Cardiac septum (tissue), 1 donor: ENCODE measurements at regions not wholly inside any gene's neighbourhood (a gene's known extent, or its start where the extent isn't known, plus 50 kb on each side); places are given as distances from the start of the nearest gene placed in this dataset.
"Not testable (repeated sequence)": the region's sequence is repeated elsewhere in the genome, so short reads cannot be mapped to it uniquely, and the experiment has no call there.

Experiments used
- DNase-seq: peaks from one replicate; pipeline ENCODE4 v3.0.0-alpha.2; 2020; ENCODE audit warnings: low spot score
- intact Hi-C: fragments of 100-400 bp; cut with DNase I; formaldehyde crosslinking; loops from one replicate; pipeline ENCODE4 v1.14.0; 2022
- donor health status: DM: no; HTN: no; CAD: no.

DNA sequence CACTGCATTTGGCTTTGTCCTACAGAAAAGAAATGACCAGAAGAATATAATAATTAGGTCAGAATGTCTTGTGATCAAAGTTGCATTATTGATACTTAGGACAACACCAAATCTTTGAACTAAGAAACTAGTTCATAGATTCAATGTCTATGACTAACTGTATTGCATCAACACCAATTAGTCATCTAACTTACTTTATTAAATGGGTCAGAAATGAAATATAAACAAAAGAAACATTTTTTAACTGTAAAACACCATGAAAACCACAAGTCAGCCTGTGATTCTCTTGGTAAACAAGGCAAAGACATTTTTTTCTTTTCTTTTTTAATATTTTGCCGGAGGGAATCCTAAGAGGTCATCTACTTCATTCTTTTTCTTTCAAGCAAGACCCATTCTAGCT is 114.1 kb upstream of the HDDC2 start:
- DNase-seq: no peak
- intact Hi-C loops: no loop called here

DNA sequence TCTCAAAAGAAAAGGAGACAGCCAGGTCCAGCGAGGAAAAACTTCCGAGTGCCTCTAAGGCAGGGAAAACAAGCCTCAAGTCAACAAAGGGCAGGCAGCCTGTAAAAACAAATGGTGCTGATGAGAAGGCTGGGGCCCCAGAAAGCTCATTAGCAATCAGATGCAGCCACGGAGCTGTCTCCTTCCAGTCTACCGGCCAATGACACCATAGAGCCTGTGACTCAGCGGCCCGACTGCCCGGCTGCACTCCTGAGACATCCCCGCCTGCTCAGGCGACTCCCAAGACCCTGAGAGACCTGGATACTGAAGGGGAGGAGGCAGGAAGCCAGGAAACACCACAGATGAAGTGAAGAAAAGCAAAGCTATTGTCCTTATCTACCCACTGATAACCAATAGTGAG is 120.1 kb upstream of the HDDC2 start:
- no peak for DNase-seq
- intact Hi-C loops: no loop called here

DNA sequence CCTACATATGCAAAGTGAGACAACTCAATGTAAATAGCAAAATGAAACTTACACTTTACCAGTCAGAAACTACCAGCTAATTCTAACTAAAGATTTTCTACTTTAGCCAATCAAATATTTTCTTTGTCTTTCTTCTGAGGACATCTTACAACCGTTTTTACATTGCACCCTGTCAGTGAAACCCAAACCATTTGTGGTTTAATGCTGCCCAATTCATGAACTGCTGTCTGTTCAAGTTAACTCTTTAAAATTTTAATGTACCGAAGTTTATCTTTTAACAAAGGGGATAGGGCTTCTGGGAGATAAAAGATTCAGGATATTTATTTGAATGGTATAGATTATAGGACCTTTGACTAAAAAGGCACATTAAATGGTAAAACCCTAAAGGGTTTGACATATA is 121.3 kb upstream of the HDDC2 start:
- intact Hi-C loops: no loop called here
- DNase-seq: no peak

DNA sequence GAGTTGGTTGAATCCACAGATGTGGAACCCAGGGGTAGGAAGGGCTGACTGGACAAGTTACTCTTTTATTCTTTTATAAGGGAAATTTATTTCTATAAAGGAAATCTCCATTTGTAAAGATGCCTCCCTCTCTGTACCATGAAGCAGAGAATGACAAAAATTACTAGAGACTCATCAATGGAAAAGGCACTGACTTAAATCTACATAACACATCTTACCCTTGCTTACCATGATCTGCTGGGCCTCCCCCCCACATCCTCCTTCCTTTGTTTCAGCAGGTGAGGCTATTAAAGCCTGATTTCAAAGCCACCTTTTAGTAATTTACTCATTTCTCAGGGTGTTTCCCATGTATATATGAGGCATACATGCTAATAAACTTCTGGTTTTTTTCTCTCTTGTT is 130.2 kb upstream of the HDDC2 start:
- DNase-seq: no peak
- intact Hi-C loops: no loop called here

DNA sequence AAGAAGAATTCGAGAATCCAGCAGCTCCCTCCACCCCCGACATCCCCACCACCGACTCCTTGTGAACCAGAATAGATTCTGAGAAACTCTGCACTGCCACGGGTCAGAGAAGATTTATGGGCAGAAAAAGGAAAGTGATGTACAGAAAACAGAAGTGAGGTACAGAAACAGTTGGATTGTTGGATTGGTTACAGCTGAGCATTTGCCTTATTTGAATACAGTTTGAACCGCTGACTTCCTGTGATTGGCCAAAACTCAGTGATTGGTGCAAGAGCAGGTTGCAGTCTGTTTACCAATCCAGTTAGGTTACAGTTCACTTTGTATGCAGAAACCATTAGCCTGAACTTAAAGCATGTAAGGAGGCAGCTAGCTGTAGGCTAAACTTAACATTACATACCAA is 131.2 kb upstream of the HDDC2 start:
- intact Hi-C loops: no loop called here

DNA sequence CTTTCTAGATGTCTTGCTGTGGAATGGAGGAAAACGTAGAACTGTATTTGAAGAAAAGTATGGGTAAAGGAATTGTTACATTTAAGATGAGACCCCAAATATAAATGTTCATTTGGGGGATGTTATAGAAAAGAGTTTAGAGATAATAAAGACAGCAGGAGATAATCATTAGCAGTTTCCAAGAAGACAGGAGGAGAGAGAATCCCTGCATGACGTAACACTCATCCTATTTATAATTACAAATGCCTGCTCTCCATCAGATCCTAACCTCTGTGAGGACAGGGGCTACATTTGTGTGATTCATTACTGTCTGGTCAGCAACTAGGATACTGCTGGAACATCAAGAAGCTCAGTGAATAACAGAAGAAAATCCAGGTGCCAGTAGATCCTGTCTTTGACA is 133.0 kb upstream of the HDDC2 start:
- intact Hi-C loops: no loop called here
- no peak for DNase-seq

More for the DNA sequence above, 131.2 kb upstream of the HDDC2 start:
- DNase-seq: no peak

DNA sequence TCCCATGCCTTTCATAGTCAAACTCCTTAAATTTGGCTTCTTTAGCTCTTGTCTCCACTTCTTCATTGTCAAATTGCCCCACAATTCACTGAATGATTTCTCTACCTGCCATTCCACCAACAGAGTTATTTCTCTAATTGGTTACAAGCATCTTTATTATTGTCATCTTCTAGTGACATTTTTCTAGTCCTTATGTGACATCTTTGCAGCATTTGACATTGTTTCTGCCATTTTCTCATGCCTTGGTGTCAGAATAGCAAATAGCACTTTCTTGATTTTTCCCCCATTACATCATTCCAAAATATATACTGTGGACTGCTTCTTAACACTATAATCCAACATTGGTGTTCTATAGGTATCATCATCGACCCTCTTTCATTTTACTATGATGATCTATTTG is 137.7 kb upstream of the HDDC2 start:
- intact Hi-C loops: no loop called here
- no peak for DNase-seq

DNA sequence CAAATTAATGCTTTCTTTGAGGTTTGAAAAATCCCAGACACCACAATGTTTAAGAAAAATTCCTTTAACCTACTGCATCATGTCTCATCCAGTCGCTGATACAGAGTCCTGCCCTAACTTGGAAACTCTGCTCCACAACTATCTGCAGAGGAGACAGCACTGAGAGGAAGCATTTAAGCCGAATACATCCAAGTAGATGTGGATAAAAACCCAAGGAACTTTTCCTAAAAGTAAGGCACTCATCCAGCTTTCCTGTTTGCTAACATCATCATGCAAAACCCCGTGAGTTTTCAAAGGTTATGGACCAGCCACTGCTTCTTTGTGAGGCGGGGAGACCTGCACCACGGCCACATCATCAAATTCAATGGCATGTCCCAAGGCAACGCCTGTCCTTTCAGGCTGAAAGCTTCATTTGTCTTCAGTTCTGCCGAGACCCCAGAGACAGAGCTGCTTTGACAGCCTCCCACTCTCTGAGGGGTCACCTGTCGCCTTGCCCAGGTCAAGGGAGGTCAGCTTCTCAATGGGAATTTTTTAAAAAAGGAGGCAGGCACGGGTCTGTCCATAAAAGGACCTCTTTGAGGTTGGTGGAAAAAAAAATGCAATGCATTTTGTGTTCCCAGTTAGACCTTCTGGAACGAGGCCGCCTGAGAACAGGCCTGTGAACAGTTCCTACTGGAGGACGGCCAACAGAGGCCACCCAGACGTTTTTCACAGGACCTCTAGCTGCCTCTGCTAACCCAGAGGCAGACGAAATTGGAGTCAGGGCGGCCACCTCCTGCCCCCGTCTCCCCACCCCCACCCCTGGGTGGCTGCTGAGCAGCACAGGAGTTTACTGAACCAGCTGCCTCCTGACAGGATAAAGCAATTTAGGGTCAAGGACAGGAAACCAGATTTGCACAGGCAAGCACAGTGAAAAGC is 142.5 kb upstream of the HDDC2 start:
- intact Hi-C loops: loop anchor here (1.0 kb wide), 1 partner anchor 81 kb away; no protein-coding TSS in a partner anchor

DNA sequence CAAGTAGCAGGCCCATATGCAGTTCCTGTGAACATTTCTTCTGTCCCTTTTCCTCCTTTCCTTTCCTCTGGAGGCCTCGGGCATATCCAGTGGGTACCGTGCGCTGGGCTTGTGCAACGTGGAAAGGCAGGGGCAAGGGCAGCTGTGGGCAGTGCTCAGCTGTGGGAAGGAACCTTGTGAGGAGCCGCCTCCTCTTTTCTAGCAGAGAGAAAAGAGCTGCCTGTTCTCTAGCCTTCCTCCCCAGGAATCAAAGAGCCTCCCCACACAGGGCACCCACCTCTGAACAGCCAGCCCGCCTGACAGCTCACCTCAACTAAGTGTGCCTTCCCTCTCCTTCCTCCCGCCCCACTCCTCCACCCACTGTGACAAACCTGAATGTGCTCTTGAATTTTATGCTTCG is 143.3 kb upstream of the HDDC2 start:
- intact Hi-C loops: no loop called here
- no peak for DNase-seq

More for the DNA sequence above, 142.5 kb upstream of the HDDC2 start:
- DNase-seq: no peak

DNA sequence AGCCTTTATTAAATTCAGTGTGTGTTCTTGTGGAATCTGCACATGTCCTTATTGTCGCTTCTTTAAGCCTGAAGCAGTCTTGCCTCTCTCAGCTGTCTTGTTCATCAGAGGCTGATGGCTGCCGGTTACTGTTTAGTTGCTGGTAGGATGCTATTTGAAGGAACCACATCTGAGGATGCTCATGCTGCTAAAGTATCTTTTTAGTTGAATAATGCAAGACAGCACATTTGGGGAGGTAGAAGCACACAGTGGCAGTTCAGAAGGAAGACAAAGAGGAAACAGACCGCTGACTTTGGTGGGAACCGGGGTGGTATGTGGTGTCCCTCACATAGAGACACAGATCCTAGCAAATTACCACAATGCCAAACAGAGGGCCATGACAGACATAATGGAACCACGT is 144.2 kb upstream of the HDDC2 start:
- intact Hi-C loops: no loop called here
- no peak for DNase-seq

DNA sequence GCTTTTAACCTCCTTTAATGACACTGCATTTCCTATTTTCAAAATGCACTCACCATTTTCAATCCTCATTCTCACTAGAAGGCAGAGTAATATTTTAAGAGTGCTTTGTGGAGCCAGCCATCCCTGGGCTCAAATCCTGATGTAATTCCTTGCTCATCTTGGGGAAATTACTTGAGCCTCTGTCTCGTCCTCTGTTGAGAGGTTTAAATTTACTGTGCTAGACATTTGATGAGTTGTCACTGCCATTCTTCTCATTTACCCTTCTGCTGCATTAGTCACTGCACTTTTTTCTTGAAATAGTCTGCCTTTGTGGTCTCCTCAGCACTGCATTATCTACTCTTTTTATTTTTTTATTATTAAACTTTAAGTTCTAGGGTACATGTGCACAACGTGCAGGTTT is 150.0 kb upstream of the HDDC2 start:
- intact Hi-C loops: no loop called here
- DNase-seq: no peak

DNA sequence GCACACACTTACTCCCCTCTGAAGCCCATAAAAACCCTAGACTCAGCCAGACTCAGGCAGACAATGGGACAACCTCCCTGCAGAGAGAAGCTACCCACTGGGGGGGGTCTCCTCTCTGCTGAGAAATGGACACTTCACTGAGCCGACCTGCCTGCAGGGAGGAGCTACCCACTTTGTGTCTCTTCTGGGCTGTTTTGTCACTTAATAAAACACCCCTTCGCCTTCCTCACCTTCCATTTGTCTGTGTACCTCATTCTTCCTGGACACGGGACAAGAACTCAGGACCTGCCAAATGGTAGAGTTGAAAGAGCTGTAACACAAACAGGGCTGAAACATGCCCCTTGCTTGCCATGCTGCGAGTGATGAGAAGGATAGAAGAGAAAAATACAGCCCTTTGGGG is 151.7 kb upstream of the HDDC2 start:
- no peak for DNase-seq
- intact Hi-C loops: no loop called here

DNA sequence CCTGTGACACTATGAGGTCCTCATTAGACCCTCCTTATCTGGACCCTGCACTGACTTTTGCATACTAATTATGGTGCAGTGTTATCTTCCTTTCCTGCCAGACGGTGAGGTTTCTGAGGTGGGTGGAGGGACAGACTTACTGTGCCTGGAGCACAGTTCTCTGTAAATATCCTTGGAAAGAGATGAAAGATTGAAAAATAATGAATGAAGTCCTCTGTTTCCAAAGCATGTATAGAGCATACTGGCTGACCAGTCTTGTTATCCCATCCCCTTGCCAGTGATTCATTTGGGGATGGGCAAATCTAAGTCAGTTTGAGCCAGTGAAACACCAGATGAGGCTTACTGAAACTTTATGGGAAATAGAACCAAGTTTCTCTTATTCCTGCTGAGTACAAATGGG is 152.6 kb upstream of the HDDC2 start:
- no peak for DNase-seq
- intact Hi-C loops: no loop called here

DNA sequence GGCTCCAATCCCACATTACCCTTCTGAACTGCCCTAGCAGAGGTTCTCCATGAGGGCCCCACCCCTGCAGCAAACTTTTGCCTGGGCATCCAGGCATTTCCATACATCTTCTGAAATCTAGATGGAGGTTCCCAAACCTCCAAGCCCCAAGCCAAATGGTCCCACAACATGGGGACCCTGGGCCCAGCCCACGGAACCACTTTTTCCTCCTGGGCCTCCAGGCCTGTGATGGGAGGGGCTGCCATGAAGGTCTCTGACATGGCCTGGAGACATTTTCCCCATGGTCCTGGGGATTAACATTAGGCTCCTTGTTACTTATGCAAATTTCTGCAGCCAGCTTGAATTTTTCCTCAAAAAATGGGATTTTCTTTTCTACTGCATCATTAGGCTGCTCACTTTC is 156.7 kb upstream of the HDDC2 start:
- intact Hi-C loops, DNase-seq: not testable (repeated sequence)

DNA sequence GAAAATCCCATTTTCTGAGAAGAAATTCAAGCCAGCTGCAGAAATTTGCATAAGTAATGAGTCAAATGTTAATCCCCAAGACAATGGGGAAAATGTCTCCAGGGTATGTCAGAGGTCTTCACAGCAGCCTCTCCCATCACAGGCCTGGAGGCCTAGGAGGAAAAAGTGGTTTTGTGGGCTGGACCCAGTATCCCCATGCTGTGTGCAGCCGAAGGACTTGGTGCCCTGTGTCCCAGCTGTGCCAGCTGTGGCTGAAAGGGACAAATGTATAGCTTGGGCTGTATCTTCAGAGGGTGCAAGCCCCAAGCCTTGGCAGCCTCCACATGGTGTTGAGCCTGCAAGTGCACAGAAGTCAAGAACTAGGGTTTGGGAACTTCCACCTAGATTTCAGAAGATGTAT is 163.6 kb upstream of the HDDC2 start:
- DNase-seq, intact Hi-C loops: not testable (repeated sequence)

DNA sequence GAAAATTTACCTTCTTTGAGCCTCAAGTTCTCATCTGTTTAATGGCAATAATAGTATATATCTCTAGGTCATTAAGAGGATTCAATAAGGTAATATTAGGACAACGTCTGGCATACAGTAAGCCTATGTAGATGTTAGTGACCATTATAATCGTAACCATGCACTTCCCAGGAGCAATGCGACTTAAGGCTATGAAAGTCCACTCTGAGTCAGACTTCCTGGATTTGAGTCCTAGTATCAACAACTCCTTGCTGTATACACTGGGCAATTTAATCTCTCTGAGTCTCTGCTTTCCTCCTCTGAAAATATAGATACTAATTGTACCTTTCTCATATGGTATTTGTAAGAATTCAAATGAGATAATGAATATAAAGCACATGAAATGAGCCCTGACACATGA is 168.1 kb upstream of the HDDC2 start:
- intact Hi-C loops: no loop called here
- DNase-seq: no peak

DNA sequence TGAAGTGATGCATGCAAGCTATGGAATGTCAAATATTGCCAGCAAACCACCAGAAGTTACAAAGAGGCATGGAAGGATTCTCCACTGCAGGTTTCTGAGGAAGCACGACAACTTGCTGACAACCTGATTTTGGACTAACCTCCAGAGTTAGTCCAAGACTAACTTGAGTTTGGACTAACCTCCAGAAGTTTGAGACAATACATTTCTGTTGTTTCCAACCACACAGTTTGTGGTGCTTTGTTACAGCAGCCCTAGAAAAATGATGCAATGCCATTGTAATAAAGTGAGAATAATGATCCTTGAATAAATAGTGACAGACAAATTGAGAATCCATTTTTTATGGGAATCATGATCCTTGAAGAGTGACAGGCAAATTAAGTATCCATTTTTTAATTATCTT is 169.9 kb upstream of the HDDC2 start:
- no peak for DNase-seq
- intact Hi-C loops: no loop called here

DNA sequence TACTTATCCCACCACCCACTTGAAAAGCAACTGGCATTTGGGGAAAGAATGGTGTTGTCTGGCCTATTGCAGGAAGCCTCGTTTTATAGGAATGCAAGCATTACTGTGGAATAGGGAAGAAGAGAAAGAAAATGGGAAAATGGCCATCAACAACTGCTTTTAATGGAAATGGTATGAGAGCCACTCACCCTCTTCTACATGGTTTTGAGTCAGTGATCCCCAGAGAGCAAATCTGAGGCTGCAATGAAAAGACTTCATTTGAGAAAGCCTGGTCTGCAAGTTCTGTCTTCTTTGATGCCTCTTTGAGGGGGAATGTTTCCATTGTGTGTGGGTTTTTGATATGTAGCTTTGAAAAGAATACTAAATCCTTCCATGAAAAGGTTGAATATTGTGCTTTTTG is 172.3 kb upstream of the HDDC2 start:
- intact Hi-C loops: no loop called here

DNA sequence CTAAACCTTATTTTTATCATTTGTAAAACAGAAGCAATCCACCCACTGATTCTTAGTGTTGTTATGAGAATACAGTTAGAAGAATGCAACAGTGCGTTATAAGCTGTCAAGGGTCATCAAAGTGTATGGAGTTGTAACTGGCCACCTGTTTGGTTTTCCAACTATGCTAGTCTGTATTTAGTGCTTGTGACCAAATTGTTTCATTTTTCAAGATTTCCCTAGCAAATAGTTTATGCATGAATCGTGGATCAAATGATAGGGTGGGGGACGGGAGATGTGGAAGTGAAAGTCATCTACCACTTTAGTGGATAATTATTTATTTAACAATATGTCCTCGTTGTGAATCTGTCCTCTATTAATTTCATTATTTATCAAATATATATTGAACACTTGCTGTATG is 175.4 kb upstream of the HDDC2 start:
- no peak for DNase-seq
- intact Hi-C loops: no loop called here

More for the DNA sequence above, 172.3 kb upstream of the HDDC2 start:
- no peak for DNase-seq

DNA sequence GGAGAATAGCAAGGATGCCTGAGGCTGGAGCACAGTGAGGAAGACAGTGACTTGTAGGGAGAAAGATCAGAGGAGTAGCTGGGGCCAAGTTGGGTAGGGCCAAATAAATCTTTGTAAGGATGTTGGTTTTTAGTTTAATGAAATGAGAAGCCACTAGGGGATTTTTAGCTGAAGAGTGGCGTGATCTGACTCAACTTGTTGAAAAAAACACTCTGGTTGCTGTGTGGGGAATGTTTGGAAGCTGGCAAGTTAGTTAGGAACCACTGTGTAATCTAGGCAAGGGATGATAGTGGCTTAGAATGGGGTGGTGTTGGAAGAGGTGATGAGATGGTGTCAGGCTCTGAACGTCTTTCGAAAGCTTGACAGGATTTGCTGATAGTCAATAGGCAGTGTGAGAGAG is 176.1 kb upstream of the HDDC2 start:
- intact Hi-C loops: no loop called here
- no peak for DNase-seq

DNA sequence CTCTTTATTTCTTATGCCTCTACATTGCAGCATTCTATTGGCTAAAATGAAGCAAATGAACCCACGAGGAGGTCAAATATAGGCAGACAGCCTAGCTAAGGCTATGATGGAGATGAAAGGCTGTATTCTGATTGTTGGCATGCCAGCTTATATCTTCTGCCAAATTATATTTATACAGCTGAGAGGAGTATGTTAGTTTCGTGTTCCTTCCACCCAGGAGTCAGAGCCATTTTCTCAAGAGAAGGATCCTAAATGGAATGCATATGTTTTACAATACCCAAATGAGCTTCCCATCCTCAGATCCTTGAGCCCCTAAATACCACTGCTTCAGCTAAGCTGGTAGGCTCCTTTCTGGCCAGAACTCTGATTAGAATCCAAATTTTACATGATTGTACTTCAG is 178.4 kb upstream of the HDDC2 start:
- no peak for DNase-seq
- intact Hi-C loops: no loop called here

DNA sequence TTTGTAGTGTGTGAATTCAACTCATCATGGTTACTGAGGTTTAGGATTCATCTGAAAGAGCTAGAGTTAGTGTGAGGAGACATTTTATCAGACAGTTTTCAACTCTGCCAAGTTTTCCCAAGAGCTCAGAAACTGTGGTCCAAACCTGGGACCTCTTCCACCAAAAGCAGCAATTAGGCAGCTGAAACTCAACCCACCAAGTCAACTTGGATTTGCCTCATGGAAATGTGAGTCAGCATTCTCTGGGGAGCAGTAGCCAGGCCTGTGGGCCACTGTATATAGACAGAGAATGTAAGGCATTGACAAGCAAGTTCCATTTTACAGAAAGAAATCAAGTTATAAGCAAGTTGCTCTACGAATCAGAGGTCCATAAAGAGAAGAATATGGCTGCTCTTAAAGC is 178.8 kb upstream of the HDDC2 start:
- no peak for DNase-seq
- intact Hi-C loops: no loop called here
